Parathyroid adenoma (tissue), 2 donors: ENCODE measurements at regions not wholly inside any gene's neighbourhood (a gene's known extent, or its start where the extent isn't known, plus 50 kb on each side); places are given as distances from the start of the nearest gene placed in this dataset.

Experiments used
- H2AFZ ChIP-seq: fragments of 300-600 bp; sonication (generic); one replicate; pipeline ENCODE4 v1.7.0; 2017; ENCODE audit warnings: antibody characterized with exemption, mild to moderate bottlenecking
- H3K27ac ChIP-seq: fragments of 300-600 bp; sonication (generic); one replicate; pipeline ENCODE4 v1.7.0; 2017
- H3K27me3 ChIP-seq: fragments of 300-600 bp; sonication (generic); one replicate; pipeline ENCODE4 v1.7.0; 2017; ENCODE audit warnings: low read length; ENCODE audit not compliant: control insufficient read depth, insufficient read depth
- H3K36me3 ChIP-seq: fragments of 300-600 bp; sonication (generic); one replicate; pipeline ENCODE4 v1.7.0; 2017; ENCODE audit warnings: low read length; ENCODE audit not compliant: control insufficient read depth, insufficient read depth
- H3K4me1 ChIP-seq: fragments of 300-600 bp; sonication (generic); one replicate; pipeline ENCODE4 v1.7.0; 2017; ENCODE audit warnings: control low read depth
- H3K4me2 ChIP-seq: fragments of 300-600 bp; sonication (generic); one replicate; pipeline ENCODE4 v1.7.0; 2017; ENCODE audit warnings: low read length
- H3K4me3 ChIP-seq: fragments of 300-600 bp; sonication (generic); one replicate; pipeline ENCODE4 v1.7.0; 2017; ENCODE audit warnings: low read depth, low read length
- H3K79me2 ChIP-seq: fragments of 300-600 bp; sonication (generic); one replicate; pipeline ENCODE4 v1.7.0; 2017; ENCODE audit warnings: control low read depth
- H3K9ac ChIP-seq: fragments of 300-600 bp; sonication (generic); one replicate; pipeline ENCODE4 v1.7.0; 2017; ENCODE audit warnings: mild to moderate bottlenecking
- H3K9me3 ChIP-seq: fragments of 300-600 bp; sonication (generic); one replicate; pipeline ENCODE4 v1.7.0; 2017; ENCODE audit warnings: low read length; ENCODE audit not compliant: control insufficient read depth
- TF ChIP-seq, protein P1 (sequence below): fragments of 300-600 bp; sonication (generic); IDR thresholded peaks from one replicate; pipeline ENCODE4 v1.7.0; 2017; ENCODE audit warnings: antibody characterized with exemption, mild to moderate bottlenecking
- donor health status: primary hyperparathyroidism.

GRCh38 chr10:10613656-10614244 is 403.9 kb upstream of the CELF2 start:
- no peaks in the 10 kb centered on the region for H3K27me3 ChIP-seq
- H3K9ac ChIP-seq = no peak overlapping the region
- no peaks in the 10 kb centered on the region for H3K79me2 ChIP-seq
- no peaks in the 10 kb centered on the region for H3K9me3 ChIP-seq
- H3K27ac ChIP-seq = no peak overlapping the region
- TF ChIP-seq, protein P1, sequence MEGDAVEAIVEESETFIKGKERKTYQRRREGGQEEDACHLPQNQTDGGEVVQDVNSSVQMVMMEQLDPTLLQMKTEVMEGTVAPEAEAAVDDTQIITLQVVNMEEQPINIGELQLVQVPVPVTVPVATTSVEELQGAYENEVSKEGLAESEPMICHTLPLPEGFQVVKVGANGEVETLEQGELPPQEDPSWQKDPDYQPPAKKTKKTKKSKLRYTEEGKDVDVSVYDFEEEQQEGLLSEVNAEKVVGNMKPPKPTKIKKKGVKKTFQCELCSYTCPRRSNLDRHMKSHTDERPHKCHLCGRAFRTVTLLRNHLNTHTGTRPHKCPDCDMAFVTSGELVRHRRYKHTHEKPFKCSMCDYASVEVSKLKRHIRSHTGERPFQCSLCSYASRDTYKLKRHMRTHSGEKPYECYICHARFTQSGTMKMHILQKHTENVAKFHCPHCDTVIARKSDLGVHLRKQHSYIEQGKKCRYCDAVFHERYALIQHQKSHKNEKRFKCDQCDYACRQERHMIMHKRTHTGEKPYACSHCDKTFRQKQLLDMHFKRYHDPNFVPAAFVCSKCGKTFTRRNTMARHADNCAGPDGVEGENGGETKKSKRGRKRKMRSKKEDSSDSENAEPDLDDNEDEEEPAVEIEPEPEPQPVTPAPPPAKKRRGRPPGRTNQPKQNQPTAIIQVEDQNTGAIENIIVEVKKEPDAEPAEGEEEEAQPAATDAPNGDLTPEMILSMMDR = no peak
- H3K4me3 ChIP-seq = no peak overlapping the region
- no peak overlapping the region for H3K4me2 ChIP-seq
- no peaks in the 10 kb centered on the region for H3K4me1 ChIP-seq
- H3K36me3 ChIP-seq = no peaks in the 10 kb centered on the region
- H2AFZ ChIP-seq = no peak overlapping the region

GRCh38 chr10:10617686-10618085 is 400.0 kb upstream of the CELF2 start:
- H3K4me3 ChIP-seq = no peak overlapping the region
- H3K27ac ChIP-seq = no peak overlapping the region
- H3K4me2 ChIP-seq = no peak overlapping the region
- TF ChIP-seq, protein P1 = no peak
- H2AFZ ChIP-seq = no peak overlapping the region
- no peaks in the 10 kb centered on the region for H3K27me3 ChIP-seq
- no peak overlapping the region for H3K9ac ChIP-seq
- no peaks in the 10 kb centered on the region for H3K36me3 ChIP-seq
- no peaks in the 10 kb centered on the region for H3K4me1 ChIP-seq
- H3K79me2 ChIP-seq = no peaks in the 10 kb centered on the region
- no peaks in the 10 kb centered on the region for H3K9me3 ChIP-seq

DNA sequence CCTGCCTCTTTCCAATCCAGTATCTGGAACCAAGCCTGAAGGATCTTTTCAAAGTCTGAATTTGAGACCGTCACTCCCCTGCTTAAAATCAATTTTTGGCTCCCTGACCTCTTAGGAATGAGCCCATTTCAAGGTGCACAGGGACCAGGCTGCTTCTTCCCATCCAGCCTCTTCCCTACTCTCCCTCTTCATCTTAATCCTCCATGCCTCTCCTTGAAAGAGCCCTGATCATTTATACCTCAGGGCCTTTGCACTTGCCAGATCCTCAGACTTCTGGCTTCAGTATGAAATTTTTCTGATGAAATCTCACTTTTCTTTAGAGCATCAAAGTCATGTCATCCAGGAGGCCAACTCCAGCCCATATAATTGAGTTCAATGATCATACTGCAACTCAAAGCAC is 399.5 kb upstream of the CELF2 start:
- Histone ChIP-seq H3K4me3 (no peak overlapping the region), H3K9ac (no peak overlapping the region), H3K9me3 (no peaks in the 10 kb centered on the region), H3K4me2 (no peak overlapping the region), H3K79me2 (no peaks in the 10 kb centered on the region), H3K27me3 (no peaks in the 10 kb centered on the region), H3K36me3 (no peaks in the 10 kb centered on the region), H3K27ac (no peak overlapping the region), H3K4me1 (no peaks in the 10 kb centered on the region), H2AFZ (no peak overlapping the region)
- TF ChIP-seq, protein P1 = no peak

DNA sequence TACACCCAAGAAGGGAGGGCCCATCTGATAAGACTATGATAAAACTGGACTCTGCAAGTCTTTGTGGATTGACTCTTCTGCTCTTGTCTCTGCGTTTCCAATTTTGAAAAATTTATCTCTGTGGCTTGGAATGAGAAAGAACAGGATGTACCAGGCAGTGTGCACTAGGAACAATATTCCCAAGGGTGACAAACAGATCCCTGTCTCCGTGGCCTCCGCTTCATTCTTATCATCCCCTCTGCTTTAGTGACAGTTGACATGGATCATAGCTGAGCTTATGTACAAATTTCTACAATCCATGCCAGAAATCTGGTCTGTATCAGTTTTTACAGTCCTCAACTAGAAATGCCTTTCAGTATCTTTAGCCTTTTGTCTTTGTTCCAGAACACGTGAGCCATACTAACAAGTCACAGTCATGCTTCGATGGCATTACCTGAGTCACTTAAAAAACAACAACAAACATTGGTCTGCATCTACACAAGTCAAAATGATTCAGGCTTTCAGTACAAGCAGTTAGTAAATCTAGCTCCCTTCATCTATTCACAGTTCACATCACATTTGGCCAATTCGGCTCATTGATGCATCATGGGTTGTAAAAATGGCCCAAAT is 393.6 kb upstream of the CELF2 start:
- H3K27ac ChIP-seq = no peak overlapping the region

More for the DNA sequence above, 393.6 kb upstream of the CELF2 start:
- Histone ChIP-seq H3K9me3 (no peaks in the 10 kb centered on the region), H3K4me1 (no peaks in the 10 kb centered on the region), H3K4me3 (no peak overlapping the region), H3K4me2 (no peak overlapping the region), H3K27me3 (no peaks in the 10 kb centered on the region), H3K9ac (no peak overlapping the region), H3K79me2 (no peaks in the 10 kb centered on the region), H2AFZ (peak overlapping the region; percentile 35), H3K36me3 (no peaks in the 10 kb centered on the region)
- TF ChIP-seq, protein P1 = no peak
